ENCODE measurements at regions not wholly inside any gene's neighbourhood (a gene's known extent, or its start where the extent isn't known, plus 50 kb on each side); places are given as distances from the start of the nearest gene placed in this dataset.

- H3K9me3 ChIP-seq: no peaks in the 10 kb centered on the region
- intact Hi-C loops (cut with DNase I): no loop called here
- H3K27me3 ChIP-seq: no peaks in the 10 kb centered on the region
- no peak overlapping the region for H3K27ac ChIP-seq
- 10% methylated on average over 1 of the region's 1 CpG for WGBS (ENCODE audit: insufficient coverage, low coverage, low lambda C conversion rate, missing lambda C conversion rate)
- H3K4me1 ChIP-seq: no peaks in the 10 kb centered on the region
- no peak overlapping the region for H3K4me3 ChIP-seq
- ATAC-seq (no peak), DNase-seq (no peak)
- no peak for TF ChIP-seq POLR2A (IDR thresholded peaks at IDR 0.05)
- TF ChIP-seq, protein P1, sequence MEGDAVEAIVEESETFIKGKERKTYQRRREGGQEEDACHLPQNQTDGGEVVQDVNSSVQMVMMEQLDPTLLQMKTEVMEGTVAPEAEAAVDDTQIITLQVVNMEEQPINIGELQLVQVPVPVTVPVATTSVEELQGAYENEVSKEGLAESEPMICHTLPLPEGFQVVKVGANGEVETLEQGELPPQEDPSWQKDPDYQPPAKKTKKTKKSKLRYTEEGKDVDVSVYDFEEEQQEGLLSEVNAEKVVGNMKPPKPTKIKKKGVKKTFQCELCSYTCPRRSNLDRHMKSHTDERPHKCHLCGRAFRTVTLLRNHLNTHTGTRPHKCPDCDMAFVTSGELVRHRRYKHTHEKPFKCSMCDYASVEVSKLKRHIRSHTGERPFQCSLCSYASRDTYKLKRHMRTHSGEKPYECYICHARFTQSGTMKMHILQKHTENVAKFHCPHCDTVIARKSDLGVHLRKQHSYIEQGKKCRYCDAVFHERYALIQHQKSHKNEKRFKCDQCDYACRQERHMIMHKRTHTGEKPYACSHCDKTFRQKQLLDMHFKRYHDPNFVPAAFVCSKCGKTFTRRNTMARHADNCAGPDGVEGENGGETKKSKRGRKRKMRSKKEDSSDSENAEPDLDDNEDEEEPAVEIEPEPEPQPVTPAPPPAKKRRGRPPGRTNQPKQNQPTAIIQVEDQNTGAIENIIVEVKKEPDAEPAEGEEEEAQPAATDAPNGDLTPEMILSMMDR (IDR thresholded peaks at IDR 0.05): no peak
- H3K36me3 ChIP-seq: no peaks in the 10 kb centered on the region
Measured at GRCh38 chr3:148202386-148202785, 495.3 kb upstream of the AGTR1 start.

GRCh38 chr3:148203297-148204010 is 494.2 kb upstream of the AGTR1 start:
- DNase-seq (no peak), ATAC-seq (no peak)
- H3K9me3 ChIP-seq: no peaks in the 10 kb centered on the region
- H3K27me3 ChIP-seq: no peaks in the 10 kb centered on the region
- 47% methylated on average over 6 of the region's 6 CpGs for WGBS (ENCODE audit: insufficient coverage, low coverage, low lambda C conversion rate, missing lambda C conversion rate)
- H3K36me3 ChIP-seq: no peaks in the 10 kb centered on the region
- no peaks in the 10 kb centered on the region for H3K4me1 ChIP-seq
- intact Hi-C loops (cut with DNase I): no loop called here
- TF ChIP-seq, protein P1 (IDR thresholded peaks at IDR 0.05): no peak
- no peak for TF ChIP-seq POLR2A (IDR thresholded peaks at IDR 0.05)
- H3K4me3 ChIP-seq: no peak overlapping the region
- no peak overlapping the region for H3K27ac ChIP-seq

DNA sequence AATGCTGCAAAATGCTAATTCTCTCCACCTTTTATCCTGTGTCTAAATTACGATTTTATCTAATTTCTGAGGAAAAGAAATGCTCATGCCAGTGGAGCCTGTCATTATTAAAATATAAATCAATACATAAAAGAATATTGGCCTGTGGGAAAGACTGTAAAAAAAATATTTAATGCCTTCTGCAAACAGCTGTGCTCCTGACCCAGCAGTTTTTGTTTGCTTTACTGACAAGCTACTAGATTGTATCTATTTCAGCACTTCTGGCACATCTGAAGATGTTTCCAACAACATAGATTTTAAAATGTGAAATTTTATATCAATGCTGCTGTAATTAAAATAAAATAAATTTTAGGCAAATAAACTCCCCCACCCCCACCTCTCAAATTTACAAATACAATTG is 493.6 kb upstream of the AGTR1 start:
- no peak for TF ChIP-seq POLR2A (IDR thresholded peaks at IDR 0.05)
- TF ChIP-seq, protein P1 (IDR thresholded peaks at IDR 0.05): no peak
- DNase-seq: no peak
- 68% methylated on average over 1 of the region's 1 CpG for WGBS (ENCODE audit: insufficient coverage, low coverage, low lambda C conversion rate, missing lambda C conversion rate)
- Histone ChIP-seq H3K36me3 (no peaks in the 10 kb centered on the region), H3K9me3 (no peaks in the 10 kb centered on the region), H3K4me1 (no peaks in the 10 kb centered on the region), H3K27me3 (no peaks in the 10 kb centered on the region), H3K4me3 (no peak overlapping the region), H3K27ac (no peak overlapping the region)
- ATAC-seq: no peak
- intact Hi-C loops (cut with DNase I): no loop called here

DNA sequence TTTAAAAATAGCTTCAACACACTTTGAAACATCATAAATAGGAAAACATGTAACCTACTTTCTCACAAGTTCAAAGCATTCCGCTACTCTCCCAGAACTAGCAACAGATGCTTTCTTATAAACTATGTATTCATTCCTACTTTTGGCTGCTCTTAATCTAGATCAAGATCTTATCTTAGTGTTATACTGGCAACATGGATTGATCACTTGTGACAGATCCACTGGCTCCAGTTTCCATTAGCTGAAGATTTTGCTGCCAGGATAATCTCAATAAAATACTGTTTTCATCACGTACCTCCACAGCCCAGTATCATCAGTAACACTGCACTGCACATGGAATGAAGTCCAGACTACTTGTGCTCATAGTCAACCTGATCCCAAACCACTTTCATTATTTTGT is 491.7 kb upstream of the AGTR1 start:
- intact Hi-C loops (cut with DNase I): no loop called here
- no peak overlapping the region for H3K27ac ChIP-seq
- H3K4me1 ChIP-seq: no peaks in the 10 kb centered on the region
- H3K27me3 ChIP-seq: no peaks in the 10 kb centered on the region
- TF ChIP-seq, protein P1 (IDR thresholded peaks at IDR 0.05): no peak
- no peak for TF ChIP-seq POLR2A (IDR thresholded peaks at IDR 0.05)
- DNase-seq (no peak), ATAC-seq (no peak)
- no peaks in the 10 kb centered on the region for H3K9me3 ChIP-seq
- WGBS (ENCODE audit: insufficient coverage, low coverage, low lambda C conversion rate, missing lambda C conversion rate): 63% methylated on average over 2 of the region's 2 CpGs
- H3K4me3 ChIP-seq: no peak overlapping the region
- H3K36me3 ChIP-seq: no peaks in the 10 kb centered on the region
